Loucy (cell line): ENCODE measurements at regions not wholly inside any gene's neighbourhood (a gene's known extent, or its start where the extent isn't known, plus 50 kb on each side); places are given as distances from the start of the nearest gene placed in this dataset.

Experiments used
- H2AFZ ChIP-seq: fragments of 200-600 bp; sonication (generic); 2 replicates; pipeline ENCODE4 v1.6.0; 2016; ENCODE audit warnings: antibody characterized with exemption, mild to moderate bottlenecking, low read length, moderate library complexity
- H3F3A ChIP-seq: fragments of 200-600 bp; 2 replicates; pipeline ENCODE4 v1.6.0; 2016; ENCODE audit warnings: antibody characterized with exemption, low read depth, mild to moderate bottlenecking
- H3K27me3 ChIP-seq: fragments of 200-600 bp; sonication (generic); 2 replicates; pipeline ENCODE4 v1.6.1; 2014; ENCODE audit warnings: low read length, mild to moderate bottlenecking; ENCODE audit not compliant: insufficient read depth, poor library complexity, severe bottlenecking
- H3K36me3 ChIP-seq: fragments of 200-600 bp; sonication (generic); 2 replicates; pipeline ENCODE4 v1.6.1; 2016; ENCODE audit warnings: low read length; ENCODE audit not compliant: insufficient read depth
- H3K4me1 ChIP-seq: fragments of 200-600 bp; sonication (generic); 2 replicates; pipeline ENCODE4 v1.5.1; 2014; ENCODE audit warnings: low read length, mild to moderate bottlenecking; ENCODE audit not compliant: insufficient read depth, poor library complexity, severe bottlenecking
- H3K4me2 ChIP-seq: fragments of 200-600 bp; sonication (generic); 2 replicates; pipeline ENCODE4 v1.6.0; 2014; ENCODE audit warnings: antibody characterized with exemption, low read length, low read depth, mild to moderate bottlenecking; ENCODE audit not compliant: poor library complexity, severe bottlenecking
- H3K4me3 ChIP-seq: fragments of 200-600 bp; sonication (generic); 2 replicates; pipeline ENCODE4 v1.5.1; 2014; ENCODE audit warnings: low read length, mild to moderate bottlenecking, mixed read lengths; ENCODE audit not compliant: poor library complexity, severe bottlenecking
- H3K79me2 ChIP-seq: fragments of 200-600 bp; sonication (generic); 2 replicates; pipeline ENCODE4 v1.6.1; 2014; ENCODE audit warnings: low read length; ENCODE audit not compliant: insufficient read depth
- H3K9ac ChIP-seq: fragments of 200-600 bp; sonication (generic); 2 replicates; pipeline ENCODE4 v1.6.0; 2014; ENCODE audit warnings: mild to moderate bottlenecking, low read depth, low read length, moderate library complexity; ENCODE audit not compliant: poor library complexity, severe bottlenecking
- H3K9me2 ChIP-seq: fragments of 200-600 bp; sonication (generic); replicated peaks from 2 replicates; pipeline ENCODE4 v1.6.1; 2016; ENCODE audit warnings: low read depth, low read length, mixed read lengths
- H3K9me3 ChIP-seq: fragments of 200-600 bp; sonication (generic); 2 replicates; pipeline ENCODE4 v1.6.1; 2014; ENCODE audit warnings: mild to moderate bottlenecking, antibody characterized with exemption, low read length, low read depth; ENCODE audit not compliant: insufficient read depth
- H4K20me1 ChIP-seq: fragments of 200-600 bp; sonication (generic); 2 replicates; pipeline ENCODE4 v1.6.0; 2014; ENCODE audit warnings: antibody characterized with exemption, low read length, mild to moderate bottlenecking; ENCODE audit not compliant: insufficient read depth, poor library complexity, severe bottlenecking
- EZH2phosphoT487 ChIP-seq: fragments of 200-600 bp; IDR thresholded peaks from 2 replicates; pipeline ENCODE4 v1.6.1; 2018; ENCODE audit warnings: antibody characterized with exemption, mild to moderate bottlenecking, moderate library complexity, borderline replicate concordance
- TF ChIP-seq, protein P1 (sequence below): fragments of 200-600 bp; sonication (generic); conservative IDR thresholded peaks from 2 replicates; pipeline ENCODE4 v1.5.1; 2014; ENCODE audit warnings: mild to moderate bottlenecking, antibody characterized with exemption, low read length

DNA sequence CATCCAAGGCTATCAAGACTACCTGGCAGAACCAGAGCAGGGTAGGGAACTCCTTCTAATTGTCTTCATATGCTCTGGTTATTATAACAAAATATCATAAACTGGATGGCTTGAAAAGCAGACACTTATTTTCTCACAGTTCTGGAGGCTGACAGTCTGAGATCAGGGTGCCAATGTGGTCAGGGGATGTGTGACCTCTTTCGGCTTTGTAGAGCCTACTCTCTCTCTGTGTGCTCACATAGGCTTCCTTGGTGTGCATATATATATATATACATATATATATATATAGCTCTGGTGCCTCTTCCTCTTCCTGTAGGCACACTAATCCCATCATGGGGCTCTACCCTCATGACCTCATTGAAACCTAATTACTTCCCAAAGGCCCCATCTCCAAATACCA is 101.6 kb downstream of the ARL6IP6 start:
- H4K20me1 ChIP-seq, result no peaks in the 10 kb centered on the region
- no peaks in the 10 kb centered on the region for H3K27me3 ChIP-seq
- no peak overlapping the region for H3K4me3 ChIP-seq
- no peak overlapping the region for H3K4me2 ChIP-seq
- H3K36me3 ChIP-seq, result no peaks in the 10 kb centered on the region
- H3K79me2 ChIP-seq, result no peaks in the 10 kb centered on the region
- no peak overlapping the region for H2AFZ ChIP-seq
- no peaks in the 10 kb centered on the region for H3K4me1 ChIP-seq
- no peaks in the 10 kb centered on the region for H3K9me3 ChIP-seq
- H3F3A ChIP-seq, result no peaks in the 10 kb centered on the region
- no peak overlapping the region for H3K9ac ChIP-seq
- TF ChIP-seq, protein P1, sequence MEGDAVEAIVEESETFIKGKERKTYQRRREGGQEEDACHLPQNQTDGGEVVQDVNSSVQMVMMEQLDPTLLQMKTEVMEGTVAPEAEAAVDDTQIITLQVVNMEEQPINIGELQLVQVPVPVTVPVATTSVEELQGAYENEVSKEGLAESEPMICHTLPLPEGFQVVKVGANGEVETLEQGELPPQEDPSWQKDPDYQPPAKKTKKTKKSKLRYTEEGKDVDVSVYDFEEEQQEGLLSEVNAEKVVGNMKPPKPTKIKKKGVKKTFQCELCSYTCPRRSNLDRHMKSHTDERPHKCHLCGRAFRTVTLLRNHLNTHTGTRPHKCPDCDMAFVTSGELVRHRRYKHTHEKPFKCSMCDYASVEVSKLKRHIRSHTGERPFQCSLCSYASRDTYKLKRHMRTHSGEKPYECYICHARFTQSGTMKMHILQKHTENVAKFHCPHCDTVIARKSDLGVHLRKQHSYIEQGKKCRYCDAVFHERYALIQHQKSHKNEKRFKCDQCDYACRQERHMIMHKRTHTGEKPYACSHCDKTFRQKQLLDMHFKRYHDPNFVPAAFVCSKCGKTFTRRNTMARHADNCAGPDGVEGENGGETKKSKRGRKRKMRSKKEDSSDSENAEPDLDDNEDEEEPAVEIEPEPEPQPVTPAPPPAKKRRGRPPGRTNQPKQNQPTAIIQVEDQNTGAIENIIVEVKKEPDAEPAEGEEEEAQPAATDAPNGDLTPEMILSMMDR, result no peak
- no peak for TF ChIP-seq EZH2phosphoT487
- H3K9me2 ChIP-seq, result no peaks in the 10 kb centered on the region

DNA sequence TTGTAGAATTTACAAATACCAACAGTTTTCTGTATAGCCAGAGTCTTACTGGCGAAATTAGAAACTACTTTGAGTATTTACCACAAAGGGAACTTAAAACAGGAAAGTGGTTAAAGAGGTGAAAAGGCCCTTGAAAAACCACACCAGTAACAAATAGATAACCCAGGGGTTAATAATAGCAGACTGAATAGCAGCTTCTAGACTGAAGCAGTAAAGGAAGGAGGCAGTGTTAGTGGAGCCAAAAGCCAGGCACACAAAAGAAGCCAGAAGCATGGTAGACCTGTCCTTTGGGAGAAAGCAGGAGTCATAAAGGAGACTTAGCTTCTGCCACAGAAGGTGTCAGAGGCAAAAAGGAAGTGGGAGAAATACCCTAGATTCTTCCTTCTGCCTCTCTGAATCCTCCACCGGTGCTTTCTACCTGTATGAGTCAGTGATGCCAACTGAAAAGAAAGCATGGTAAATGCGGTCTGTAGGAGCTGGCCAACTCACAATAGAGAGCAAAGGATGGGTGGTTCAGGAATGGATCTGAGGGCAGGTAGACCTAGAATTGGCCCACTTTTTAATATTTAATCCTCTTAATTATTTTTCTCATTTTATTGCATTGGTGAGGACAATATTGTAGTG is 97.3 kb downstream of the ARL6IP6 start:
- H3K4me2 ChIP-seq, result no peak overlapping the region
- no peaks in the 10 kb centered on the region for H3K27me3 ChIP-seq
- no peaks in the 10 kb centered on the region for H3K36me3 ChIP-seq
- H3K4me1 ChIP-seq, result no peaks in the 10 kb centered on the region
- TF ChIP-seq, protein P1, result no peak
- no peak for TF ChIP-seq EZH2phosphoT487
- no peaks in the 10 kb centered on the region for H3K79me2 ChIP-seq
- H3K9me3 ChIP-seq, result 0 out of 2 replicates have a peak, but pooled peaks cover 3% of the 10 kb centered on the region
- no peak overlapping the region for H3K4me3 ChIP-seq
- H3F3A ChIP-seq, result no peaks in the 10 kb centered on the region
- H2AFZ ChIP-seq, result no peak overlapping the region
- no peaks in the 10 kb centered on the region for H4K20me1 ChIP-seq
- no peaks in the 10 kb centered on the region for H3K9me2 ChIP-seq
- no peak overlapping the region for H3K9ac ChIP-seq

DNA sequence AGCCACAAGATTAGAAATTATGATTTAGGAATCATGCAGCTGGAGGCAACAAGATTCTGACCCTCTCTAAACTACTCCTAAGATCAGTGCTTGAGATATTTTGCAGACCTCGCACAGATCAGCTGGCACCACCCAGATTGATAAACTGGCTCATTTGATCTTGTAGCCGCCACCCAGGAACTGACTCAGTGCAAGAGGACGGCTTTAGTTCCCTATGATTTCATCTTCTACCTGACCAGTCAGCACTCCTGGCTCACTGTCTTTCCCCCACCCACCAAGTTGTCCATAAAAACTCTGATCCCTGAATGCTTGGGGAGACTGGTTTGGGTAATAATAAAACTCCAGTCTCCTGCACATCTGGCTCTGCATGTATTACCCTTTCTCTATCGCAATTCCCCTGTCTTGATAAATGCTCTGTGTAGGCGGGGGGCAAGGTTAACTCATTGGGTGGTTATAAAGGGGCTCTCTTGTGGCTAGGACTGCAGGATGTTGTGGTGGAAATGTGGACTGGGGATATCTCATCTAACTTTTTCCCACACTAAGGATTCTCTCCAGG is 96.1 kb downstream of the ARL6IP6 start:
- Histone ChIP-seq H3K9me2 (no peaks in the 10 kb centered on the region), H3K36me3 (no peaks in the 10 kb centered on the region), H3F3A (no peaks in the 10 kb centered on the region), H3K4me2 (no peak overlapping the region), H3K9ac (no peak overlapping the region), H4K20me1 (no peaks in the 10 kb centered on the region), H3K9me3 (0 out of 2 replicates have a peak, but pooled peaks cover 3% of the 10 kb centered on the region), H2AFZ (no peak overlapping the region), H3K27me3 (no peaks in the 10 kb centered on the region), H3K4me1 (no peaks in the 10 kb centered on the region), H3K79me2 (no peaks in the 10 kb centered on the region), H3K4me3 (no peak overlapping the region)
- no peak for TF ChIP-seq EZH2phosphoT487
- TF ChIP-seq, protein P1, result no peak
